GM13976 (cell line): ENCODE measurements at regions not wholly inside any gene's neighbourhood (a gene's known extent, or its start where the extent isn't known, plus 50 kb on each side); places are given as distances from the start of the nearest gene placed in this dataset.
"Not testable (repeated sequence)": the region's sequence is repeated elsewhere in the genome, so short reads cannot be mapped to it uniquely, and the experiment has no call there.

Experiments used
- DNase-seq: peaks from one replicate; pipeline ENCODE4 v3.0.0; 2012; ENCODE audit warnings: low spot score
- in situ Hi-C: fragments of 300-500 bp; cut with MboI; formaldehyde crosslinking; loops from one replicate; pipeline ENCODE4 v1.12.0; 2022; ENCODE audit warnings: low sequenced_read_pairs, mixed read lengths, inconsistent platforms; ENCODE audit not compliant: unreplicated experiment
- TF ChIP-seq, protein P1 (sequence below): IDR thresholded peaks from 2 replicates; pipeline ENCODE4 v1.5.1; 2012; ENCODE audit warnings: borderline replicate concordance, mild to moderate bottlenecking; ENCODE audit not compliant: insufficient read depth; ENCODE audit errors: extremely low read depth, missing control alignments, control extremely low read depth

DNA sequence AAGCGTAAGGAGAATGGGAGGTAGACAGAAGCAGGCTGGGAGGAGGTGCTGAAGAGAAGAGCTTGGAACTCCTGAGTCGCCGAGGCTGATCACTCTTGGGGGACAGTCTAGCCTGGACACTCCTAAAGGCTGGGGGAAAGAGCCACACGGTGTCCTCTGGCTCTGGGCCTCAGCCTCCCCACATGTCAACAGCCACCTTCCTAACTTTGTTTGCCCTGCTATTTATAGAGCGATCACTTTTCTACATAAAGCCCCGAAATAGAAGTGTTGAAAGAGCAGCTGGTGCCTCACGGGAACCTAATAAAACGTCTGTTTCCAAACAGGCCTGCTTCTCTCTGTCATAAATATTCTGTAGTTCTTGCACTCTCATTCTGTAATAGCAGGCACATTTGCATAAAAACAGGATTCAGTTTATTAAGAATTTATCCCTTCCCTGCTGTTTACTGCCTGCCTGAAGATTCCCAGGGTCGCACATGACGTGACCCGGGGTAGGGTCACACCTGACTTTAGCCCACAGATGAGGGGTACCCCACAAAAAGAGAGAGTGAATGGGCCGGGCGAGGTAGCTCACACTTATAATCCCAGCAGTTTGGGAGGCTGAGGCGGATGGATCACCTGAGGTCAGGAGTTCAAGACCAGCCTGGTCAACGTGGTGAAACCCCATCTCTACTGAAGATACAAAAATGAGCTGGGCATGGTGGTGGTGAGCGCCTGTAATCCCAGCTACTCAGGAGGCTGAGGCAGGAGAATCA, 212.5 kb downstream of the TOMM20 start:
- no peak for DNase-seq
- in situ Hi-C loops, result no loop called here
- TF ChIP-seq, protein P1, sequence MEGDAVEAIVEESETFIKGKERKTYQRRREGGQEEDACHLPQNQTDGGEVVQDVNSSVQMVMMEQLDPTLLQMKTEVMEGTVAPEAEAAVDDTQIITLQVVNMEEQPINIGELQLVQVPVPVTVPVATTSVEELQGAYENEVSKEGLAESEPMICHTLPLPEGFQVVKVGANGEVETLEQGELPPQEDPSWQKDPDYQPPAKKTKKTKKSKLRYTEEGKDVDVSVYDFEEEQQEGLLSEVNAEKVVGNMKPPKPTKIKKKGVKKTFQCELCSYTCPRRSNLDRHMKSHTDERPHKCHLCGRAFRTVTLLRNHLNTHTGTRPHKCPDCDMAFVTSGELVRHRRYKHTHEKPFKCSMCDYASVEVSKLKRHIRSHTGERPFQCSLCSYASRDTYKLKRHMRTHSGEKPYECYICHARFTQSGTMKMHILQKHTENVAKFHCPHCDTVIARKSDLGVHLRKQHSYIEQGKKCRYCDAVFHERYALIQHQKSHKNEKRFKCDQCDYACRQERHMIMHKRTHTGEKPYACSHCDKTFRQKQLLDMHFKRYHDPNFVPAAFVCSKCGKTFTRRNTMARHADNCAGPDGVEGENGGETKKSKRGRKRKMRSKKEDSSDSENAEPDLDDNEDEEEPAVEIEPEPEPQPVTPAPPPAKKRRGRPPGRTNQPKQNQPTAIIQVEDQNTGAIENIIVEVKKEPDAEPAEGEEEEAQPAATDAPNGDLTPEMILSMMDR, result no peak

DNA sequence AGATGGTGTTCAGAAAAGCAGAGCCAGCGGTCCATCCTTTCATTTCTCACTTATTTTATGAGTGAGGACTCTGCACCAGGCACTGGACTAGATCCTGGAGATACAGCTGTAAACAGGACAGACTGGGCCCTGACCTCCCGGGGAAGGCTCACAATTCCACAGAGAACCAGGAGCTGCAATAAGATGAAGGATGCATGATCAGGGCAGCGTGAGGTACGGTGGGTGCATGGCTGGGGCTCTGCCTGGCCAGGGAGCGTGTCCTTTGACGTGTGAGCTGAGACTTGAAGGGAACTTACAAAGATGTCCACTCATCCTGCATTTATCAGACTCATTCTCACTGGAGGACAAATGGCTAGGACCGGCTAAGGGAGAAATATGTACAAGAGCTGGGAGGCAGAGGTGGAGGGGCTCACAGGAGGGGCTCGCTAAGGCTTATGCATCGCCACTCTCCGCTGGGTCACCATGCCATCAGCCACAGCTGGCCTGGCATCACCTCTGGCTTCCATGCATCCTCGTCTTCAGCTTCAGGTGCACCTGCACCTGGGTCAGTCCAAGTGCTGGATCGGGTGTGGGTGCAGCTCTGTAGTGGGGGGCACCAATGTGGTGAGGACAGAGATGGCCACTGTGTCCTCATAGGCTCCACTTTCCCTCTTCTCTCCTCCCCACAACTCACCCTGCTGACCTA, 213.9 kb downstream of the TOMM20 start:
- in situ Hi-C loops, result no loop called here
- no peak for DNase-seq
- TF ChIP-seq, protein P1, result no peak

DNA sequence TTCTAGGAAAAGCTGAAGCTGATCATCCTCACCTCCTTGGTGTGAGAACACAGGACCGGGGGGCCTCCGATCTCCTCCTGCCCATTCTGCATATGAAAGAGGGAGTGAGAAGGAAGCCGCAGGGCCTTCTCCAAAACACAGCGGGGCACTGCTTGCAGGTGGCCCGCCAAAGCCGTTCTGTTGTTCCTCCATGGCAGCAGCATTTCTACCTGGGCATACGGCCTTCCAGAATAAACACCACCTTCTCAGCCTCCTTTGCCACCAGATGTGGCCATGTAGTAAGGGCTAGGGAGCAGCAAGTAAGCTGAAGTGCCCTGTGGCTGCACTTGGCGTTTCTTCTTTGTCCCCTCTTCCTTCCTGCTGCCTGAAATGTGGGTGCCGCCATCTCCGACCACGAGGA, 214.9 kb downstream of the TOMM20 start:
- in situ Hi-C loops, result no loop called here
- TF ChIP-seq, protein P1, result no peak
- DNase-seq, result no peak

DNA sequence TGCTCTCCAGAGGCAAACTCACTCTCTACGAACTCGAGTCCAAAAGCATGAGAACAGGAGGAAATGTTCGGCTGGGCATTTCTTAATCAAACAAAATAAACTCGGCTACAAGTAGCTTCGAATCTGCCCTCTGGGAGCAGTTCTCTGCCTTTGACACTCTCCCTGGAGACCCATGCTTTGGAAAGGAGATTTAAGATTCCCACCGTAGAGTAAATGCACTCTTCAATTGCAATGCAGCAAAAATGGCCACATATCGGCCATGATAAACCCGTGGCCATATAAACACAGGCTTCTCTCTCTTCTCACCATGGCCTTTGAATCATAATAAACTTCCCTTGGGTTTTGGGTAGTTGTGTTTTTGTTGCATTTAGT, 215.4 kb downstream of the TOMM20 start:
- no peak for DNase-seq
- in situ Hi-C loops, result no loop called here
- TF ChIP-seq, protein P1, result no peak

DNA sequence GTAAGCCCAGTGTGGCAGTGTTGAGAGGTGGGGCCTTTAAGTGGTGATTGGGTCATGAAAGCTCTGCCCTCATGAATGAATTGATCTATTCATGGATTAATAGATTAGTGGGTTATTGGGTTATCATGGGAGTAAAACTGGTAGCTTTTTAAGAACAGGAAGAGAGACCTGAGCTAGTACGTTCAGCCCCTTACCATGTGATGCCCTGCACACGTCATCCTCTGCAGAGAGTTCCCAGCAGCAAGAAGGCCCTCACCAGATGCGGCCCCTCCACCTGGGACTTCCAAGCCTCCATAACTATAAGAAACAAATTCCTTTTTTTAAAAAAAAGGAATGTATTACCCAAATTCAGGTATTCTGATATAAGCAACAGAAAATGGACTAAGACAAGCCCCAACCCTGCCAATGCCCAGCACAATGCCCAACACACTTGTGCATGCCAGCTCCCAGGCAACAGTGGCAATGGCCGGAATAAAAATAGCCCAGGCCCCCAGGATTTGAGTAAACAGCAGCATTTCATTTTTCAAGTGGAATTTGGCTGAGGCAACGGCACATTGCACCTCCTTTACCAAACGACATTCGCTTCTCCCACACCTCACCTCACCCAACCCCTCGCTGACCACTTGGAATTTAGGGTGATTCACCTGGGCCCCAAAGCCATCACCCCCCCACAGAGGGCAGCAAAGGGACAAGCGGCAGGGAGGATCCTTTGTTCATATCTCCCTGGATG, 215.9 kb downstream of the TOMM20 start:
- in situ Hi-C loops, result no loop called here
- TF ChIP-seq, protein P1, result no peak
- no peak for DNase-seq

DNA sequence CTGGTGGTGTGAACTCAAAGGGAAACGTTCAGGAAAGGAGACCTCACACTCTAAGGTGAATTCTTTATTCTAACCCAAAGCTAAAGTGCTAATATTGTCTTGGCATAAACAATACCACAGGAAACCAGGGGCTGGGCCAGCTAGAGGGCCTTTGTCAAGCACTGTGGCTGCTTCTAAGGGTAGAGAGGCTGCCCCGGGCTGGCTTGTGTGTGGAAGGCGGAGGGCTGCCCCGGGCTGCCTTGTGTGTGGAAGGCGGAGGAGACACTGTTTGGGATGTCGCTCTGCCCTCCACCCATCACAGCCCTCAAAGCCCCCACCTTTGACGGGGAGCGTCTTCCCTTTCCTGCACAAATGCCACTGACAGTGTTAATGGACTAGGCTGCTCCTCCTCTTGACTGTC, 216.8 kb downstream of the TOMM20 start:
- in situ Hi-C loops, result no loop called here
- no peak for DNase-seq
- TF ChIP-seq, protein P1, result no peak

DNA sequence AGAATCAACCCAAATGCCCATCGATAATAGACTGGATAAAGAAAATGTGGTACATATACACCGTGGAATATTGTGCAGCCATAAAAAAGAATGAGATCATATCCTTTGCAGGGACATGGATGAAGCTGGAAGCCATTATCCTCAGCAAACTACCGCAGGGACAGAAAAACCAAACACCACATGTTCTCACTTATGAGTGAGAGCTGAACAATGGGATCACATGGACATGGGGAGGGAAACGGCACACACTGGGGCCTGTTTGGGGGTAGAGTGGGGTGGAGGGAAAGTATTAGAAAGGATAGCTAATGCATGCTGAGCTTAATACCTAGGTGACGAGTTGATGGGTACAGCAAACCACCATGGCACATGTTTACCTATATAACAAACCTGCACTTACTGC, 217.5 kb downstream of the TOMM20 start:
- in situ Hi-C loops, result not testable (repeated sequence)

More for the DNA sequence above, 217.5 kb downstream of the TOMM20 start:
- not testable (repeated sequence) for DNase-seq
